ENCODE measurements at regions not wholly inside any gene's neighbourhood (a gene's known extent, or its start where the extent isn't known, plus 50 kb on each side); places are given as distances from the start of the nearest gene placed in this dataset.

DNA sequence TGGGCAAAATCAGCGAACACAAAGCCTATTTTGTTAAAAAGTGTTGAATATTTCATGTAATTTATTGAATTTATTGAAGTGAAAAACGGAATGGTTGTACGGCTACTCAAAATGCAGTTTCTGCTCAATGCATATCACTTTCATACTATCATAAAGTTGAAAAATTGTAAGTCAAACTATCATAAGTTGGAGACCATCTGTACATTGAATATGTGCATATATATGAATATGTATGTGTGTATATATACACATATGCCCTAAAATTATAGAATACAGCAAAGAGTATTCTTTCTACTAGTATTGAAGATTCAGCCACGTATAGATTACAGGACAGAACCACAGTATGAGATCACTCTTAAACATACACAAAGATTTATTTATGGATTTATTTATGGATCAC is 499.0 kb upstream of the SULF2 start:
- TF ChIP-seq TAF1 (IDR thresholded peaks at IDR 0.05; ENCODE audit: low read depth, low read length) (no peak), SPI1 (IDR thresholded peaks at IDR 0.05; ENCODE audit: low read depth, low read length) (no peak), POLR2AphosphoS5 (IDR thresholded peaks at IDR 0.05; ENCODE audit: low read depth, low read length) (no peak), POLR2A (IDR thresholded peaks at IDR 0.05; ENCODE audit: low read depth, low read length) (no peak)
